Astrocyte (in vitro differentiated cells and primary cell): ENCODE measurements at regions not wholly inside any gene's neighbourhood (a gene's known extent, or its start where the extent isn't known, plus 50 kb on each side); places are given as distances from the start of the nearest gene placed in this dataset.

Source experiments
- EZH2 ChIP-seq: IDR thresholded peaks from 2 replicates; pipeline ENCODE4 v1.6.1; 2012; ENCODE audit warnings: mild to moderate bottlenecking, low read length, inconsistent platforms; ENCODE audit not compliant: insufficient read depth
- TF ChIP-seq, protein P1 (sequence below): IDR thresholded peaks from 2 replicates; pipeline ENCODE4 v1.5.1; 2011; ENCODE audit warnings: low read depth, mild to moderate bottlenecking, inconsistent platforms, low read length, moderate library complexity; ENCODE audit not compliant: insufficient read depth

DNA sequence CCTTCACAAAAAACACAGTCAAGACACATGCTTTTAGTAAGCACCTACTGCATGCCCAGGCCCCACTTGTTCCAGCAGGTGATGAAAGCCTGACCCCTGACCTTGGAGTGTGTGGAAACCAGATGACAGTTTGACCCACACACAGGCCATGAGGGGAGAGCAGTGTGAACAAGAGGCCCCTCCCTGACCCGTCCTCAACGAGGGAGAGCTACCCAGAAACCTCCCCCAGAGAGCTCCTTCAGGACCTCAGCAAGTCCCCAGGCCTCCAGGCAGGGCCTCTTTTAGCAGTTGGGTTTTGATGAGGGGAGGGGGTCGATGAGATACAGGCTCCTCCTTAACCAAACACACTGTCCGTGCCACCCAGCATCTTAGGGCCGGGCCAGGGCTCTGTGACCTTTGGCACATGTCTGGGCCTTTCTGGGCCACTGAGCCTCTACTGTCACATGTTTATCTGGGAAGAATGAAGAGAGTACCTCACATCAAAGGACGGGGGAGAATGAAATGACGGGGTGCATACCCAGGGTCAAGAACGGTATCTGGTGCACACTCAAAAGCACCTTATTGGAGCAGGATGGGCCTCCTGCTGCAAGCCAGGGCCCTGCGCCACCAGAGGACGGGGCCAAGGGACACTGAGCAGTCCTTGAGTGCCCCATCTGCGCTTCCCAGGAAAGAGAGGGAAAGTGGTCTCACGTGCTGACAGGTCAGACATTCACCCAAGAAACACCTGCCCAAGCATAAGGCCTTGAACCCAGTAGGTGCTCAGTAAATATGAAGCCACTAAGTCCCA is 202.6 kb upstream of the ZMIZ1 start:
- TF ChIP-seq, protein P1, sequence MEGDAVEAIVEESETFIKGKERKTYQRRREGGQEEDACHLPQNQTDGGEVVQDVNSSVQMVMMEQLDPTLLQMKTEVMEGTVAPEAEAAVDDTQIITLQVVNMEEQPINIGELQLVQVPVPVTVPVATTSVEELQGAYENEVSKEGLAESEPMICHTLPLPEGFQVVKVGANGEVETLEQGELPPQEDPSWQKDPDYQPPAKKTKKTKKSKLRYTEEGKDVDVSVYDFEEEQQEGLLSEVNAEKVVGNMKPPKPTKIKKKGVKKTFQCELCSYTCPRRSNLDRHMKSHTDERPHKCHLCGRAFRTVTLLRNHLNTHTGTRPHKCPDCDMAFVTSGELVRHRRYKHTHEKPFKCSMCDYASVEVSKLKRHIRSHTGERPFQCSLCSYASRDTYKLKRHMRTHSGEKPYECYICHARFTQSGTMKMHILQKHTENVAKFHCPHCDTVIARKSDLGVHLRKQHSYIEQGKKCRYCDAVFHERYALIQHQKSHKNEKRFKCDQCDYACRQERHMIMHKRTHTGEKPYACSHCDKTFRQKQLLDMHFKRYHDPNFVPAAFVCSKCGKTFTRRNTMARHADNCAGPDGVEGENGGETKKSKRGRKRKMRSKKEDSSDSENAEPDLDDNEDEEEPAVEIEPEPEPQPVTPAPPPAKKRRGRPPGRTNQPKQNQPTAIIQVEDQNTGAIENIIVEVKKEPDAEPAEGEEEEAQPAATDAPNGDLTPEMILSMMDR, result no peak
- no peak for TF ChIP-seq EZH2
